ENCODE measurements at regions not wholly inside any gene's neighbourhood (a gene's known extent, or its start where the extent isn't known, plus 50 kb on each side); places are given as distances from the start of the nearest gene placed in this dataset.

- Mint-ChIP-seq H3K36me3 (no peaks in the 10 kb centered on the region), H3K9me3 (no peaks in the 10 kb centered on the region), H3K27me3 (no peaks in the 10 kb centered on the region), H3K4me3 (no peak overlapping the region), H3K4me1 (no peaks in the 10 kb centered on the region), H3K27ac (no peak overlapping the region)
- DNase-seq = no peak
- CTCF ChIA-PET = no interaction called here
Observed at GRCh38 chr5:6948562-6948961, 235.3 kb downstream of the TENT4A start.

GRCh38 chr5:6949230-6949629 is 236.0 kb downstream of the TENT4A start:
- Mint-ChIP-seq H3K9me3 (no peaks in the 10 kb centered on the region), H3K27ac (no peak overlapping the region), H3K4me3 (no peak overlapping the region), H3K27me3 (no peaks in the 10 kb centered on the region), H3K4me1 (no peaks in the 10 kb centered on the region), H3K36me3 (no peaks in the 10 kb centered on the region)
- CTCF ChIA-PET = no interaction called here
- no peak for DNase-seq

GRCh38 chr5:6950250-6950649 is 237.0 kb downstream of the TENT4A start:
- CTCF ChIA-PET = no interaction called here
- DNase-seq = no peak
- no peaks in the 10 kb centered on the region for H3K36me3 Mint-ChIP-seq
- H3K4me3 Mint-ChIP-seq = no peak overlapping the region
- H3K27ac Mint-ChIP-seq = no peak overlapping the region
- no peaks in the 10 kb centered on the region for H3K4me1 Mint-ChIP-seq
- no peaks in the 10 kb centered on the region for H3K27me3 Mint-ChIP-seq
- H3K9me3 Mint-ChIP-seq = no peaks in the 10 kb centered on the region

- Mint-ChIP-seq H3K4me1 (no peaks in the 10 kb centered on the region), H3K27ac (no peak overlapping the region), H3K9me3 (no peaks in the 10 kb centered on the region), H3K27me3 (no peaks in the 10 kb centered on the region), H3K4me3 (no peak overlapping the region), H3K36me3 (no peaks in the 10 kb centered on the region)
- CTCF ChIA-PET = no interaction called here
- no peak for DNase-seq
Observed at GRCh38 chr5:6950860-6951259, 237.6 kb downstream of the TENT4A start.

GRCh38 chr5:6961123-6961522 is 247.9 kb downstream of the TENT4A start:
- no peak for DNase-seq
- H3K27ac Mint-ChIP-seq = no peak overlapping the region
- no peaks in the 10 kb centered on the region for H3K4me1 Mint-ChIP-seq
- no peaks in the 10 kb centered on the region for H3K36me3 Mint-ChIP-seq
- no peaks in the 10 kb centered on the region for H3K27me3 Mint-ChIP-seq
- peaks cover 4% of the 10 kb centered on the region for H3K9me3 Mint-ChIP-seq
- CTCF ChIA-PET = no interaction called here
- H3K4me3 Mint-ChIP-seq = no peak overlapping the region

GRCh38 chr5:6961837-6962635 is 248.8 kb downstream of the TENT4A start:
- H3K4me3 Mint-ChIP-seq = no peak overlapping the region
- H3K27ac Mint-ChIP-seq = no peak overlapping the region
- no peak for DNase-seq
- H3K9me3 Mint-ChIP-seq = peaks cover 5% of the 10 kb centered on the region
- CTCF ChIA-PET = no interaction called here
- no peaks in the 10 kb centered on the region for H3K36me3 Mint-ChIP-seq
- no peaks in the 10 kb centered on the region for H3K27me3 Mint-ChIP-seq
- H3K4me1 Mint-ChIP-seq = no peaks in the 10 kb centered on the region

- Mint-ChIP-seq H3K4me1 (no peaks in the 10 kb centered on the region), H3K36me3 (no peaks in the 10 kb centered on the region), H3K4me3 (no peak overlapping the region), H3K27me3 (no peaks in the 10 kb centered on the region), H3K27ac (no peak overlapping the region), H3K9me3 (no peaks in the 10 kb centered on the region)
- CTCF ChIA-PET = no interaction called here
- DNase-seq = no peak
Observed at GRCh38 chr5:6976971-6977370, 263.7 kb downstream of the TENT4A start.

GRCh38 chr5:6979061-6979460 is 265.8 kb downstream of the TENT4A start:
- H3K4me1 Mint-ChIP-seq = no peaks in the 10 kb centered on the region
- no peaks in the 10 kb centered on the region for H3K27me3 Mint-ChIP-seq
- H3K27ac Mint-ChIP-seq = no peak overlapping the region
- no peaks in the 10 kb centered on the region for H3K36me3 Mint-ChIP-seq
- no peaks in the 10 kb centered on the region for H3K9me3 Mint-ChIP-seq
- no peak overlapping the region for H3K4me3 Mint-ChIP-seq
- no peak for DNase-seq
- CTCF ChIA-PET = interaction anchor here (0.6 kb wide), 1 partner anchor 13 kb away, joined by 3 read pairs; no protein-coding TSS in a partner anchor

GRCh38 chr5:6989230-6989629 is 276.0 kb downstream of the TENT4A start:
- DNase-seq = no peak
- no peak overlapping the region for H3K4me3 Mint-ChIP-seq
- H3K27me3 Mint-ChIP-seq = peaks cover 3% of the 10 kb centered on the region
- no peaks in the 10 kb centered on the region for H3K4me1 Mint-ChIP-seq
- no peak overlapping the region for H3K27ac Mint-ChIP-seq
- no peaks in the 10 kb centered on the region for H3K9me3 Mint-ChIP-seq
- H3K36me3 Mint-ChIP-seq = no peaks in the 10 kb centered on the region
- CTCF ChIA-PET = no interaction called here

- Mint-ChIP-seq H3K27ac (no peak overlapping the region), H3K9me3 (peaks cover 4% of the 10 kb centered on the region), H3K27me3 (peaks cover 3% of the 10 kb centered on the region), H3K4me3 (no peak overlapping the region), H3K4me1 (no peaks in the 10 kb centered on the region), H3K36me3 (no peaks in the 10 kb centered on the region)
- CTCF ChIA-PET = no interaction called here
- no peak for DNase-seq
Observed at GRCh38 chr5:6994097-6994496, 280.9 kb downstream of the TENT4A start.

GRCh38 chr5:6995115-6995514 is 281.9 kb downstream of the TENT4A start:
- no peaks in the 10 kb centered on the region for H3K4me1 Mint-ChIP-seq
- H3K9me3 Mint-ChIP-seq = peaks cover 6% of the 10 kb centered on the region
- CTCF ChIA-PET = no interaction called here
- no peak overlapping the region for H3K4me3 Mint-ChIP-seq
- no peak overlapping the region for H3K27ac Mint-ChIP-seq
- no peaks in the 10 kb centered on the region for H3K36me3 Mint-ChIP-seq
- no peak for DNase-seq
- H3K27me3 Mint-ChIP-seq = peaks cover 3% of the 10 kb centered on the region

- no peak overlapping the region for H3K27ac Mint-ChIP-seq
- H3K36me3 Mint-ChIP-seq = no peaks in the 10 kb centered on the region
- peaks cover 6% of the 10 kb centered on the region for H3K9me3 Mint-ChIP-seq
- H3K4me1 Mint-ChIP-seq = no peaks in the 10 kb centered on the region
- CTCF ChIA-PET = no interaction called here
- no peak for DNase-seq
- H3K4me3 Mint-ChIP-seq = no peak overlapping the region
- H3K27me3 Mint-ChIP-seq = no peaks in the 10 kb centered on the region
Observed at GRCh38 chr5:7000310-7000709, 287.1 kb downstream of the TENT4A start.

- CTCF ChIA-PET = no interaction called here
Observed at GRCh38 chr5:7010591-7010990, 297.4 kb downstream of the TENT4A start.

GRCh38 chr5:7012057-7012456 is 298.8 kb downstream of the TENT4A start:
- no peak for DNase-seq
- Mint-ChIP-seq H3K9me3 (no peaks in the 10 kb centered on the region), H3K36me3 (no peaks in the 10 kb centered on the region), H3K27ac (no peak overlapping the region), H3K27me3 (no peaks in the 10 kb centered on the region), H3K4me3 (no peak overlapping the region), H3K4me1 (no peaks in the 10 kb centered on the region)
- CTCF ChIA-PET = no interaction called here

More at GRCh38 chr5:7010591-7010990, 297.4 kb downstream of the TENT4A start:
- no peak for DNase-seq
- no peaks in the 10 kb centered on the region for H3K4me1 Mint-ChIP-seq
- no peak overlapping the region for H3K27ac Mint-ChIP-seq
- no peaks in the 10 kb centered on the region for H3K27me3 Mint-ChIP-seq
- no peak overlapping the region for H3K4me3 Mint-ChIP-seq
- no peaks in the 10 kb centered on the region for H3K36me3 Mint-ChIP-seq
- no peaks in the 10 kb centered on the region for H3K9me3 Mint-ChIP-seq

- DNase-seq = no peak
- no peaks in the 10 kb centered on the region for H3K4me1 Mint-ChIP-seq
- no peaks in the 10 kb centered on the region for H3K27me3 Mint-ChIP-seq
- no peaks in the 10 kb centered on the region for H3K9me3 Mint-ChIP-seq
- H3K4me3 Mint-ChIP-seq = no peak overlapping the region
- no peak overlapping the region for H3K27ac Mint-ChIP-seq
- no peaks in the 10 kb centered on the region for H3K36me3 Mint-ChIP-seq
- CTCF ChIA-PET = no interaction called here
Observed at GRCh38 chr5:7014611-7015010, 301.4 kb downstream of the TENT4A start.
